ENCODE measurements at regions not wholly inside any gene's neighbourhood (a gene's known extent, or its start where the extent isn't known, plus 50 kb on each side); places are given as distances from the start of the nearest gene placed in this dataset.
"Not testable (repeated sequence)": the region's sequence is repeated elsewhere in the genome, so short reads cannot be mapped to it uniquely, and the experiment has no call there.

- no peak for ATAC-seq
- no peaks in the 10 kb centered on the region for H3K4me1 Mint-ChIP-seq
Observed at GRCh38 chr5:28390341-28390740, 1352.0 kb upstream of the CDH9 start.

GRCh38 chr5:28389727-28390126 is 1351.3 kb upstream of the CDH9 start:
- H3K4me1 Mint-ChIP-seq, POLR2A ChIA-PET, H3K4me3 Mint-ChIP-seq, DNase-seq, H3K27ac Mint-ChIP-seq, H3K27me3 Mint-ChIP-seq, H3K36me3 Mint-ChIP-seq, ATAC-seq: not testable (repeated sequence)
- H3K9me3 Mint-ChIP-seq, result peaks cover 0 to 19% (median 4%) of the 10 kb centered on the region in 9 donors

More at GRCh38 chr5:28390341-28390740, 1352.0 kb upstream of the CDH9 start:
- H3K9me3 Mint-ChIP-seq, result peaks cover 0 to 19% (median 6%) of the 10 kb centered on the region in 9 donors
- no peak overlapping the region for H3K27ac Mint-ChIP-seq
- H3K27me3 Mint-ChIP-seq, result no peaks in the 10 kb centered on the region
- POLR2A ChIA-PET, result no interaction called here
- peaks cover 0 to 4% (median 0%) of the 10 kb centered on the region in 3 donors for H3K36me3 Mint-ChIP-seq
- H3K4me3 Mint-ChIP-seq, result no peak overlapping the region
- DNase-seq, result no peak

- Mint-ChIP-seq H3K4me3 (no peak overlapping the region), H3K9me3 (peaks cover 0 to 19% (median 6%) of the 10 kb centered on the region in 9 donors), H3K27ac (no peak overlapping the region), H3K4me1 (no peaks in the 10 kb centered on the region), H3K27me3 (no peaks in the 10 kb centered on the region), H3K36me3 (peaks cover 0 to 4% (median 0%) of the 10 kb centered on the region in 3 donors)
- DNase-seq (no peak), ATAC-seq (no peak)
- POLR2A ChIA-PET, result no interaction called here
Observed at GRCh38 chr5:28388428-28388827, 1350.0 kb upstream of the CDH9 start.

GRCh38 chr5:28386712-28387111 is 1348.3 kb upstream of the CDH9 start:
- no peak overlapping the region for H3K27ac Mint-ChIP-seq
- DNase-seq (no peak), ATAC-seq (no peak)
- POLR2A ChIA-PET, result no interaction called here
- no peaks in the 10 kb centered on the region for H3K27me3 Mint-ChIP-seq
- H3K36me3 Mint-ChIP-seq, result peaks cover 0 to 1% (median 0%) of the 10 kb centered on the region in 3 donors
- H3K4me3 Mint-ChIP-seq, result no peak overlapping the region
- H3K9me3 Mint-ChIP-seq, result peaks cover 0 to 11% (median 5%) of the 10 kb centered on the region in 9 donors
- no peaks in the 10 kb centered on the region for H3K4me1 Mint-ChIP-seq

GRCh38 chr5:28380167-28380566 is 1341.8 kb upstream of the CDH9 start:
- peaks cover 9 to 30% (median 14%) of the 10 kb centered on the region in 9 donors for H3K9me3 Mint-ChIP-seq
- ATAC-seq (no peak), DNase-seq (no peak)
- POLR2A ChIA-PET, result no interaction called here
- H3K4me1 Mint-ChIP-seq, result no peaks in the 10 kb centered on the region
- H3K4me3 Mint-ChIP-seq, result no peak overlapping the region
- H3K36me3 Mint-ChIP-seq, result no peaks in the 10 kb centered on the region
- H3K27me3 Mint-ChIP-seq, result no peaks in the 10 kb centered on the region
- H3K27ac Mint-ChIP-seq, result no peak overlapping the region

- Mint-ChIP-seq H3K27me3 (no peaks in the 10 kb centered on the region), H3K4me3 (no peak overlapping the region), H3K36me3 (no peaks in the 10 kb centered on the region), H3K9me3 (peaks cover 7 to 29% (median 17%) of the 10 kb centered on the region in 9 donors), H3K27ac (no peak overlapping the region), H3K4me1 (no peaks in the 10 kb centered on the region)
- POLR2A ChIA-PET, result no interaction called here
- DNase-seq, result no peak
- no peak for ATAC-seq
Observed at GRCh38 chr5:28374492-28374967, 1336.1 kb upstream of the CDH9 start.

GRCh38 chr5:28370896-28371295 is 1332.5 kb upstream of the CDH9 start:
- no peak for ATAC-seq
- no peak for DNase-seq
- no peaks in the 10 kb centered on the region for H3K4me1 Mint-ChIP-seq
- H3K27ac Mint-ChIP-seq, result no peak overlapping the region
- H3K9me3 Mint-ChIP-seq, result peaks cover 6 to 27% (median 17%) of the 10 kb centered on the region in 9 donors
- no peaks in the 10 kb centered on the region for H3K27me3 Mint-ChIP-seq
- H3K4me3 Mint-ChIP-seq, result no peak overlapping the region
- no peaks in the 10 kb centered on the region for H3K36me3 Mint-ChIP-seq
- POLR2A ChIA-PET, result no interaction called here

GRCh38 chr5:28369418-28369817 is 1331.0 kb upstream of the CDH9 start:
- no peaks in the 10 kb centered on the region for H3K27me3 Mint-ChIP-seq
- DNase-seq (no peak), ATAC-seq (no peak)
- peaks cover 6 to 20% (median 13%) of the 10 kb centered on the region in 9 donors for H3K9me3 Mint-ChIP-seq
- POLR2A ChIA-PET, result no interaction called here
- H3K4me3 Mint-ChIP-seq, result no peak overlapping the region
- no peak overlapping the region for H3K27ac Mint-ChIP-seq
- H3K4me1 Mint-ChIP-seq, result no peaks in the 10 kb centered on the region
- no peaks in the 10 kb centered on the region for H3K36me3 Mint-ChIP-seq

GRCh38 chr5:28355831-28356230 is 1317.4 kb upstream of the CDH9 start:
- DNase-seq, result no peak
- POLR2A ChIA-PET, result no interaction called here
- peaks cover 0 to 7% (median 0%) of the 10 kb centered on the region in 3 donors for H3K36me3 Mint-ChIP-seq
- H3K27ac Mint-ChIP-seq, result no peak overlapping the region
- peaks cover 0 to 23% (median 14%) of the 10 kb centered on the region in 9 donors for H3K9me3 Mint-ChIP-seq
- H3K4me1 Mint-ChIP-seq, result no peaks in the 10 kb centered on the region
- H3K27me3 Mint-ChIP-seq, result no peaks in the 10 kb centered on the region
- ATAC-seq, result no peak
- H3K4me3 Mint-ChIP-seq, result no peak overlapping the region

GRCh38 chr5:28346696-28347095 is 1308.3 kb upstream of the CDH9 start:
- no peaks in the 10 kb centered on the region for H3K27me3 Mint-ChIP-seq
- H3K4me3 Mint-ChIP-seq, result no peak overlapping the region
- POLR2A ChIA-PET, result no interaction called here
- ATAC-seq (no peak), DNase-seq (no peak)
- no peaks in the 10 kb centered on the region for H3K4me1 Mint-ChIP-seq
- H3K9me3 Mint-ChIP-seq, result peaks cover 0 to 35% (median 24%) of the 10 kb centered on the region in 9 donors
- H3K27ac Mint-ChIP-seq, result no peak overlapping the region
- H3K36me3 Mint-ChIP-seq, result peaks cover 0 to 11% (median 2%) of the 10 kb centered on the region in 3 donors

GRCh38 chr5:28344836-28345433 is 1306.5 kb upstream of the CDH9 start:
- no peak overlapping the region for H3K4me3 Mint-ChIP-seq
- H3K27ac Mint-ChIP-seq, result no peak overlapping the region
- H3K4me1 Mint-ChIP-seq, result no peaks in the 10 kb centered on the region
- peaks cover 0 to 25% (median 17%) of the 10 kb centered on the region in 9 donors for H3K9me3 Mint-ChIP-seq
- H3K27me3 Mint-ChIP-seq, result no peaks in the 10 kb centered on the region
- no peak for ATAC-seq
- H3K36me3 Mint-ChIP-seq, result peaks cover 0 to 6% (median 2%) of the 10 kb centered on the region in 3 donors
- POLR2A ChIA-PET, result no interaction called here
- no peak for DNase-seq

GRCh38 chr5:28329176-28329575 is 1290.8 kb upstream of the CDH9 start:
- no peak overlapping the region for H3K4me3 Mint-ChIP-seq
- POLR2A ChIA-PET, result no interaction called here
- H3K36me3 Mint-ChIP-seq, result no peaks in the 10 kb centered on the region
- DNase-seq (no peak), ATAC-seq (no peak)
- H3K9me3 Mint-ChIP-seq, result peaks cover 10 to 34% (median 20%) of the 10 kb centered on the region in 9 donors
- no peak overlapping the region for H3K27ac Mint-ChIP-seq
- H3K27me3 Mint-ChIP-seq, result no peaks in the 10 kb centered on the region
- no peaks in the 10 kb centered on the region for H3K4me1 Mint-ChIP-seq

- Mint-ChIP-seq H3K36me3 (no peaks in the 10 kb centered on the region), H3K4me1 (no peaks in the 10 kb centered on the region), H3K4me3 (no peak overlapping the region), H3K27ac (no peak overlapping the region), H3K27me3 (no peaks in the 10 kb centered on the region), H3K9me3 (peaks cover 10 to 37% (median 22%) of the 10 kb centered on the region in 9 donors)
- ATAC-seq (no peak), DNase-seq (no peak)
- POLR2A ChIA-PET, result no interaction called here
Observed at GRCh38 chr5:28328681-28329080, 1290.3 kb upstream of the CDH9 start.

GRCh38 chr5:28324174-28324573 is 1285.8 kb upstream of the CDH9 start:
- DNase-seq, result no peak
- H3K9me3 Mint-ChIP-seq, result peaks cover 2 to 17% (median 9%) of the 10 kb centered on the region in 9 donors
- H3K4me3 Mint-ChIP-seq, result no peak overlapping the region
- no peak overlapping the region for H3K27ac Mint-ChIP-seq
- POLR2A ChIA-PET, result no interaction called here
- no peaks in the 10 kb centered on the region for H3K36me3 Mint-ChIP-seq
- H3K4me1 Mint-ChIP-seq, result no peaks in the 10 kb centered on the region
- no peaks in the 10 kb centered on the region for H3K27me3 Mint-ChIP-seq
- no peak for ATAC-seq

All from naive thymus-derived CD8-positive, alpha-beta T cell (primary cell).